ENCODE measurements at regions not wholly inside any gene's neighbourhood (a gene's known extent, or its start where the extent isn't known, plus 50 kb on each side); places are given as distances from the start of the nearest gene placed in this dataset.

DNA sequence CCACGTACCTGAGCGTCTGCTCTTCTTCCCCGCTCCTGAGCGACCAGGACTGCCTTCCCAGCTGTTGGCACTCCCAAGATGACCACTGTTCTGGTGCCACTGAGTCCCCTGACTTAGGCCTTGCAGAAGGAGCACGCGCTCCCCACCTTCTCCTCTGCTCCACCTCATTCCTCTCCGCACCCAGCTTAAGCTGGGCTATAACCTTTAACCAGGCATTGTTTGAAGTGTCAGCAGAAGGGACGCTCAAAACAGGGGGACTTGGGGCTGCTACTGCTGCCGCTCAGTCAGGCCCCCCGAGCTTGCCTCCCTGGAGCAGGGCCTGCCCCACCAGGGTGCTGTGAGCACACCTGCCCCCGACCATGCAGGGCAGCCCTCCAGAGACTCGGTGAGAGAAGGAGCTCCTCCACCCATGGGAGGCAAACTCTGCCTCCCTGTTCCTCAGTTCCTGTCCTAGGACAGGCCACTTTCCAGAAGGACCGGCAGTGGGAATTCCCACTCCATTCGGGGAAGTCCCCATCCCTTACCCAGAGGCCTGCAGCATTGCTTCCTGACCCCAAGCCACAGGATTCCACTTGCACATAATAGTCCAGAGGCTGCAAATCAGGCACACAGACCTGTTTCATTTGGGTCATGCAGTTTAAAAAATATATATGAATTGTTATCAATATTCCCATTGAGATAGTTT is 99.7 kb upstream of the ENPP6 start:
- Mint-ChIP-seq H3K27me3 (no peaks in the 10 kb centered on the region), H3K9me3 (no peaks in the 10 kb centered on the region), H3K4me1 (ENCODE audit: unreplicated experiment) (no peaks in the 10 kb centered on the region), H3K27ac (no peak overlapping the region), H3K36me3 (no peaks in the 10 kb centered on the region), H3K4me3 (no peak overlapping the region)
- TF ChIP-seq, protein P1, sequence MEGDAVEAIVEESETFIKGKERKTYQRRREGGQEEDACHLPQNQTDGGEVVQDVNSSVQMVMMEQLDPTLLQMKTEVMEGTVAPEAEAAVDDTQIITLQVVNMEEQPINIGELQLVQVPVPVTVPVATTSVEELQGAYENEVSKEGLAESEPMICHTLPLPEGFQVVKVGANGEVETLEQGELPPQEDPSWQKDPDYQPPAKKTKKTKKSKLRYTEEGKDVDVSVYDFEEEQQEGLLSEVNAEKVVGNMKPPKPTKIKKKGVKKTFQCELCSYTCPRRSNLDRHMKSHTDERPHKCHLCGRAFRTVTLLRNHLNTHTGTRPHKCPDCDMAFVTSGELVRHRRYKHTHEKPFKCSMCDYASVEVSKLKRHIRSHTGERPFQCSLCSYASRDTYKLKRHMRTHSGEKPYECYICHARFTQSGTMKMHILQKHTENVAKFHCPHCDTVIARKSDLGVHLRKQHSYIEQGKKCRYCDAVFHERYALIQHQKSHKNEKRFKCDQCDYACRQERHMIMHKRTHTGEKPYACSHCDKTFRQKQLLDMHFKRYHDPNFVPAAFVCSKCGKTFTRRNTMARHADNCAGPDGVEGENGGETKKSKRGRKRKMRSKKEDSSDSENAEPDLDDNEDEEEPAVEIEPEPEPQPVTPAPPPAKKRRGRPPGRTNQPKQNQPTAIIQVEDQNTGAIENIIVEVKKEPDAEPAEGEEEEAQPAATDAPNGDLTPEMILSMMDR (conservative IDR thresholded peaks at IDR 0.05), result no peak
- DNase-seq (ENCODE audit: extremely low spot score, unreplicated experiment), result no peak

DNA sequence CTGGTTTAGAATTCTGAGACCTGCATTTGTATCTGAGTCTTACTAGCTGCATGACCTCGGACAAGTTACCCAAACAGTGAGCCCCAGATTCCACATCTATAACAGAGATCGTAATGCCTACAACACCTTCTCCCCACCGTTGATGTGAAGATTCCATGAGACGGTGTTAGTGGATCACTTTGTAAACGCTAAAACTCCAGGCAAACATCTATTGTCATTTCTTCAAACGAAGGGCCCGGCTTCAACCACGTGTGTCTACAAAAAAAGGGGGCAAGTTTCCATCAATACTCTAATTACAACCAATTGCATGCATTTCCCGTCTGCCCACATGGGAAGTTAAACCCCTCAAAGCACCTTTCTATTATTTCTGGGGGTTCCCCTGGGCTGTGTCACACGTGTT is 99.1 kb upstream of the ENPP6 start:
- H3K27ac Mint-ChIP-seq, result no peak overlapping the region
- no peaks in the 10 kb centered on the region for H3K9me3 Mint-ChIP-seq
- TF ChIP-seq, protein P1 (conservative IDR thresholded peaks at IDR 0.05), result no peak
- no peaks in the 10 kb centered on the region for H3K27me3 Mint-ChIP-seq
- no peak overlapping the region for H3K4me3 Mint-ChIP-seq
- H3K4me1 Mint-ChIP-seq (ENCODE audit: unreplicated experiment), result no peaks in the 10 kb centered on the region
- no peaks in the 10 kb centered on the region for H3K36me3 Mint-ChIP-seq
- no peak for DNase-seq (ENCODE audit: extremely low spot score, unreplicated experiment)

DNA sequence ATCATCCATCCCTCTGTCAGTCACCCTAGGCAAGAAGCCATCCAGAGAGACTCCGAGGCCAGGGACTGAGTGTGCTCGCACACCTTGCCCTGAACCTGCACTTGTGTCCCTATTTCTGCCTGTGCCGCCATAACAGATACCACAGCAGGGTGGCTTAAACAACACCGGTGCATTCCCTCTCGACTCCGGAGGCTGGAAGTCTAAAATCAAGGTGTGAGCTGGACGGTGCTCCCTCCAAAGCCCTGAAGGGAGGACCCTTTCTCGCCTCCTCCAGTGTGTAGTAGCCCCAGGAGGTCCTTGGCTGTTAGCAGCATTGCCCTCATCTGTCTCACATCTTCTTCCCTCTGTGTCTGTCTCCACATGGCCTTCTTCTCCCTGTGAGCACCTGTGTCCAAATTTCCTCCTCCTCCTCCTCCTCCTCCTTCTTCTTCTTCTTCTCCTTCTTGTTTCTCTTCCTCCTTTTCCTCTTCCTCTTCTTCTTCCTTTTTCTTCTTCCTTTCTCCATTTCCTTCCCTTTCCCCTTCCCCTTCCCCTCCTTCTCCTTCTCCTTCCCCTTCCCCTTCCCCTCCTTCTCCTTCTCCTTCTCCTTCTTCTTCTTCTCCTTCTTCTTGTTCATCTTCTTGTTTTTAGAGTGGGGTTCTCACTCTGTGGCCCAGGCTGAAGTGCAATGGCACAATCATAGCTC is 98.1 kb upstream of the ENPP6 start:
- Mint-ChIP-seq H3K4me3 (no peak overlapping the region), H3K36me3 (no peaks in the 10 kb centered on the region), H3K27me3 (no peaks in the 10 kb centered on the region), H3K9me3 (no peaks in the 10 kb centered on the region), H3K27ac (no peak overlapping the region), H3K4me1 (ENCODE audit: unreplicated experiment) (no peaks in the 10 kb centered on the region)
- DNase-seq (ENCODE audit: extremely low spot score, unreplicated experiment), result no peak
- TF ChIP-seq, protein P1 (conservative IDR thresholded peaks at IDR 0.05), result no peak

DNA sequence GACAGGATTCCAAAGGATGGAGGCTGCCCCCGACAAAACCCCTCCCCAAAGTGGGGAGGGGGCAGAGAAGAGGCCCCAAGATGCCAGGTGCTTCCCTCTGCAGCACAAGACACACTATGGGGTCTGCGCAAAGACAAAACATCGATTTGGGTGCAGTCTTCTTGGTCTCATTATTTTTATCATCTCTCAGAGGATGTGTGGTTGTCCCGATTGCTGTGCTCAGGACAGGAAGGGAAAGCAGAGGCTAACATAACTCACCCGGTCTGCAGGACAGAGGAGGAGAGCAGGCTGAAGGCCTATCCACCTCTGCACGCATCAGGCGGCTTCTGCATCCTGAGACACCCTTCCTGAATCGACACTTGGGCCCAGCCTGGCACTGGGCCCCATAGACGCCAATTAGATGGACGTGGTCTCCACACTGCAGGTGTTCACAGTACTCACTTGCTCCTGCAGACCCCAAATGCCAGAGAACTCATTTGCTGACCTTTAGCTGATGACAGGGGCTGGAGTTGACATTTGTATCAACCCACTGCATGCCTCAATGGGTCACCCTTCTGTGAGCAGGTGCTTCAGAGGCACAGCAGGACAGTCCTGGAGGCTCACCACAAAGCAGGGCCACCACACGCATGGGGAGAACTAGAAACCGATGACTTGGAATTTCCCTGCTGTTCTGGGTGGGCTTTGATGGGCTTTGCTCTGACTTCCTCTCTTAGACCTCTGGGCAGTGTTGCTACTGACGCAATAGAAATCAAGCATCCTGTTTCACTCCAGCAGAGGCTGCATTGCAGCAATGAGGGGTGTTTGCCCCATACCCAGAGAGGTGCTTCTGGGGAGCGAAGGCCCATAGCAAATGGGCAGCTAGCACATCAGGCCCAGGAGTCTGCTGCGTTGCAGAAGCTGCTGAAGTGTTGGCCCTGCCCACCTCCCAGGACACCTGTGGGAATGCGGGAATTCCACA is 96.3 kb upstream of the ENPP6 start:
- Mint-ChIP-seq H3K27ac (no peak overlapping the region), H3K9me3 (no peaks in the 10 kb centered on the region), H3K36me3 (no peaks in the 10 kb centered on the region), H3K27me3 (no peaks in the 10 kb centered on the region), H3K4me1 (ENCODE audit: unreplicated experiment) (no peaks in the 10 kb centered on the region), H3K4me3 (no peak overlapping the region)
- DNase-seq (ENCODE audit: extremely low spot score, unreplicated experiment), result no peak
- TF ChIP-seq, protein P1 (conservative IDR thresholded peaks at IDR 0.05), result no peak

DNA sequence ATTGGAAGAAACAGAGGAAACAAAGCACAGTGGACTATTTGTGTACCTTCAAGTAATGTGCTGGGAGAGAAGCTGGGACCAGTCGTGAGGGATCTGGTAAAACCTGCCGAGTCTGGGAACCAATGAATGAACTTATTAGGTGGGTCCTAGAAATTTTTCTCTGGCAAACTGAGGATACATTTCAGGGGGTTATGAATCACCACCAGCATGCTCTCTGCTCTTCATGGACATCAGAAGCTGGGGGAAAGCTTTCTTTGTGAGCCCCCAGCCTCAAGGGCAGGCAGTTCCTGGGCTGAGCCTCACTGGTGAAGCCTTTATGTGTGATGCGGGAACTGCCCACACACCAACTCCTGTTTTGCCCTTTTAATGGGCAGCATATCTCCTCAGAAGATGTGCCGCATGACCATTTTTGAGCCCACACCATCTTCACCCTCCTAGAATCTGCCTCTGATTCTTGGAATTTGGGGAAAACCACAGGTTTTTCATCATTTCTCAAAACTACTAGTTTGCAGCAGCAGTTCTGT is 95.4 kb upstream of the ENPP6 start:
- no peak for DNase-seq (ENCODE audit: extremely low spot score, unreplicated experiment)
- no peaks in the 10 kb centered on the region for H3K9me3 Mint-ChIP-seq
- no peaks in the 10 kb centered on the region for H3K4me1 Mint-ChIP-seq (ENCODE audit: unreplicated experiment)
- no peak overlapping the region for H3K27ac Mint-ChIP-seq
- H3K36me3 Mint-ChIP-seq, result no peaks in the 10 kb centered on the region
- H3K27me3 Mint-ChIP-seq, result no peaks in the 10 kb centered on the region
- no peak overlapping the region for H3K4me3 Mint-ChIP-seq
- TF ChIP-seq, protein P1 (conservative IDR thresholded peaks at IDR 0.05), result no peak

All from type B pancreatic cell (in vitro differentiated cells).